ENCODE measurements at regions not wholly inside any gene's neighbourhood (a gene's known extent, or its start where the extent isn't known, plus 50 kb on each side); places are given as distances from the start of the nearest gene placed in this dataset.
A peak's percentile ranks its signal among the peaks of the same experiment; 100 is the strongest.
"Not testable (repeated sequence)": the region's sequence is repeated elsewhere in the genome, so short reads cannot be mapped to it uniquely, and the experiment has no call there.

- Histone ChIP-seq H3K9me2 (replicated peaks; ENCODE audit: insufficient read depth, low read length) (no peaks in the 10 kb centered on the region), H3K4me3 (ENCODE audit: low read length) (no peak overlapping the region), H3K36me3 (ENCODE audit: insufficient read depth, low read length) (no peaks in the 10 kb centered on the region), H3K9ac (ENCODE audit: low read length) (no peak overlapping the region), H3K27ac (ENCODE audit: low read length) (no peak overlapping the region), H2AFZ (ENCODE audit: low read length) (no peak overlapping the region), H4K20me1 (ENCODE audit: insufficient read depth, low read depth, low read length) (no peaks in the 10 kb centered on the region), H3K9me3 (ENCODE audit: low read length) (no peaks in the 10 kb centered on the region), H3K27me3 (ENCODE audit: low read length) (no peaks in the 10 kb centered on the region), H3K4me1 (ENCODE audit: low read length) (no peaks in the 10 kb centered on the region), H3K79me2 (ENCODE audit: low read length) (no peaks in the 10 kb centered on the region), H3K4me2 (ENCODE audit: low read depth, low read length, poor library complexity, severe bottlenecking) (no peak overlapping the region)
- no peak for DNase-seq
Measured at GRCh38 chr1:5727871-5728643, 264.2 kb downstream of the NPHP4 start.

GRCh38 chr1:5727191-5727590 lies 265.0 kb downstream of the NPHP4 start:
- no peak overlapping the region for H3K4me3 ChIP-seq (ENCODE audit: low read length)
- H4K20me1 ChIP-seq (ENCODE audit: insufficient read depth, low read depth, low read length) = no peaks in the 10 kb centered on the region
- no peaks in the 10 kb centered on the region for H3K79me2 ChIP-seq (ENCODE audit: low read length)
- H3K9ac ChIP-seq (ENCODE audit: low read length) = no peak overlapping the region
- H3K27me3 ChIP-seq (ENCODE audit: low read length) = no peaks in the 10 kb centered on the region
- H3K4me1 ChIP-seq (ENCODE audit: low read length) = no peaks in the 10 kb centered on the region
- H3K36me3 ChIP-seq (ENCODE audit: insufficient read depth, low read length) = no peaks in the 10 kb centered on the region
- no peak for DNase-seq
- no peak overlapping the region for H3K4me2 ChIP-seq (ENCODE audit: low read depth, low read length, poor library complexity, severe bottlenecking)
- no peaks in the 10 kb centered on the region for H3K9me3 ChIP-seq (ENCODE audit: low read length)
- H3K9me2 ChIP-seq (replicated peaks; ENCODE audit: insufficient read depth, low read length) = no peaks in the 10 kb centered on the region
- H2AFZ ChIP-seq (ENCODE audit: low read length) = no peak overlapping the region
- H3K27ac ChIP-seq (ENCODE audit: low read length) = no peak overlapping the region

DNA sequence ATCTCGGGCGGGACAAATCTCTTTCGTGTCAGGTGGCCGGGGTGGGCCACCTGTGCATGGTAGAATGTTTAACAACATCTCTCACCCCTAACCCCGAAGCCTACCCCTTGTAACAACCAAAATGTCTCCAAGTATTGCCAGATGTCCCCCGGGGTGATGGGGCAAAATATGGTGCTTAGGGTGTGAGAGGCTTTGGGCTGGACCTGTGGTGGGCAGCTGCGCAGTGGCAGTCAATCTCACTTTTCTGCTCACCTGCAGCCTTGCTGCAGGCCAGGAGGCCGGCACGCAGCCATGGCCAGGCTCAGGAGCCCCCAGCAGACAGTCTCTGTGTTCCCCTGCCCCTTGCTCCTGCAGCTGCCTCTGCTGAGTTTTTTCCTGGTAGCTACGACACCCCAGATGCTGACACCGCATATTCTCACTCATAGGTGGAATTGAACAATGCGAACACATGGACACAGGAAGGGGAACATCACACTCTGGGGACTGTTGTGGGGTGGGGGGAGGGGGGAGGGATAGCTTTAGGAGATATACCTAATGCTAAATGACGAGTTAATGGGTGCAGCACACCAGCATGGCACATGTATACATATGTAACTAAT lies 265.5 kb downstream of the NPHP4 start:
- H3K4me3 ChIP-seq (ENCODE audit: low read length); H3K9me2 ChIP-seq (replicated peaks; ENCODE audit: insufficient read depth, low read length); DNase-seq; H2AFZ ChIP-seq (ENCODE audit: low read length); H3K36me3 ChIP-seq (ENCODE audit: insufficient read depth, low read length); H3K9ac ChIP-seq (ENCODE audit: low read length); H3K27me3 ChIP-seq (ENCODE audit: low read length); H3K27ac ChIP-seq (ENCODE audit: low read length); H3K4me2 ChIP-seq (ENCODE audit: low read depth, low read length, poor library complexity, severe bottlenecking); H3K4me1 ChIP-seq (ENCODE audit: low read length); H4K20me1 ChIP-seq (ENCODE audit: insufficient read depth, low read depth, low read length); H3K9me3 ChIP-seq (ENCODE audit: low read length); H3K79me2 ChIP-seq (ENCODE audit: low read length): not testable (repeated sequence)

- H3K4me3 ChIP-seq (ENCODE audit: low read length) = no peak overlapping the region
- H4K20me1 ChIP-seq (ENCODE audit: insufficient read depth, low read depth, low read length) = no peaks in the 10 kb centered on the region
- H3K9ac ChIP-seq (ENCODE audit: low read length) = no peak overlapping the region
- H3K36me3 ChIP-seq (ENCODE audit: insufficient read depth, low read length) = no peaks in the 10 kb centered on the region
- H3K79me2 ChIP-seq (ENCODE audit: low read length) = no peaks in the 10 kb centered on the region
- no peak overlapping the region for H3K27ac ChIP-seq (ENCODE audit: low read length)
- no peak overlapping the region for H2AFZ ChIP-seq (ENCODE audit: low read length)
- no peaks in the 10 kb centered on the region for H3K27me3 ChIP-seq (ENCODE audit: low read length)
- DNase-seq = no peak
- H3K4me2 ChIP-seq (ENCODE audit: low read depth, low read length, poor library complexity, severe bottlenecking) = no peak overlapping the region
- H3K9me3 ChIP-seq (ENCODE audit: low read length) = no peaks in the 10 kb centered on the region
- H3K4me1 ChIP-seq (ENCODE audit: low read length) = no peaks in the 10 kb centered on the region
- H3K9me2 ChIP-seq (replicated peaks; ENCODE audit: insufficient read depth, low read length) = no peaks in the 10 kb centered on the region
Measured at GRCh38 chr1:5725855-5726585, 266.2 kb downstream of the NPHP4 start.

- Histone ChIP-seq H4K20me1 (ENCODE audit: insufficient read depth, low read depth, low read length) (no peaks in the 10 kb centered on the region), H2AFZ (ENCODE audit: low read length) (no peak overlapping the region), H3K27ac (ENCODE audit: low read length) (no peak overlapping the region), H3K4me3 (ENCODE audit: low read length) (no peak overlapping the region), H3K9me2 (replicated peaks; ENCODE audit: insufficient read depth, low read length) (no peaks in the 10 kb centered on the region), H3K27me3 (ENCODE audit: low read length) (no peaks in the 10 kb centered on the region), H3K36me3 (ENCODE audit: insufficient read depth, low read length) (no peaks in the 10 kb centered on the region), H3K9ac (ENCODE audit: low read length) (no peak overlapping the region), H3K4me2 (ENCODE audit: low read depth, low read length, poor library complexity, severe bottlenecking) (no peak overlapping the region), H3K79me2 (ENCODE audit: low read length) (no peaks in the 10 kb centered on the region), H3K4me1 (ENCODE audit: low read length) (no peaks in the 10 kb centered on the region), H3K9me3 (ENCODE audit: low read length) (no peaks in the 10 kb centered on the region)
- DNase-seq = no peak
Measured at GRCh38 chr1:5725406-5725805, 266.8 kb downstream of the NPHP4 start.

GRCh38 chr1:5724847-5725246 lies 267.4 kb downstream of the NPHP4 start:
- Histone ChIP-seq H4K20me1 (ENCODE audit: insufficient read depth, low read depth, low read length) (no peaks in the 10 kb centered on the region), H2AFZ (ENCODE audit: low read length) (no peak overlapping the region), H3K27ac (ENCODE audit: low read length) (no peak overlapping the region), H3K4me3 (ENCODE audit: low read length) (no peak overlapping the region), H3K27me3 (ENCODE audit: low read length) (no peaks in the 10 kb centered on the region), H3K4me2 (ENCODE audit: low read depth, low read length, poor library complexity, severe bottlenecking) (no peak overlapping the region), H3K4me1 (ENCODE audit: low read length) (no peaks in the 10 kb centered on the region), H3K9ac (ENCODE audit: low read length) (no peak overlapping the region), H3K9me2 (replicated peaks; ENCODE audit: insufficient read depth, low read length) (no peaks in the 10 kb centered on the region), H3K36me3 (ENCODE audit: insufficient read depth, low read length) (no peaks in the 10 kb centered on the region), H3K9me3 (ENCODE audit: low read length) (no peaks in the 10 kb centered on the region), H3K79me2 (ENCODE audit: low read length) (no peaks in the 10 kb centered on the region)
- no peak for DNase-seq

GRCh38 chr1:5722635-5723164 lies 269.5 kb downstream of the NPHP4 start:
- no peaks in the 10 kb centered on the region for H3K9me2 ChIP-seq (replicated peaks; ENCODE audit: insufficient read depth, low read length)
- H3K4me3 ChIP-seq (ENCODE audit: low read length) = no peak overlapping the region
- no peak overlapping the region for H2AFZ ChIP-seq (ENCODE audit: low read length)
- no peaks in the 10 kb centered on the region for H3K79me2 ChIP-seq (ENCODE audit: low read length)
- no peak overlapping the region for H3K27ac ChIP-seq (ENCODE audit: low read length)
- H3K27me3 ChIP-seq (ENCODE audit: low read length) = no peaks in the 10 kb centered on the region
- H3K9me3 ChIP-seq (ENCODE audit: low read length) = no peaks in the 10 kb centered on the region
- H3K4me2 ChIP-seq (ENCODE audit: low read depth, low read length, poor library complexity, severe bottlenecking) = no peak overlapping the region
- no peaks in the 10 kb centered on the region for H3K4me1 ChIP-seq (ENCODE audit: low read length)
- no peak for DNase-seq
- H4K20me1 ChIP-seq (ENCODE audit: insufficient read depth, low read depth, low read length) = no peaks in the 10 kb centered on the region
- H3K36me3 ChIP-seq (ENCODE audit: insufficient read depth, low read length) = no peaks in the 10 kb centered on the region
- no peak overlapping the region for H3K9ac ChIP-seq (ENCODE audit: low read length)

DNA sequence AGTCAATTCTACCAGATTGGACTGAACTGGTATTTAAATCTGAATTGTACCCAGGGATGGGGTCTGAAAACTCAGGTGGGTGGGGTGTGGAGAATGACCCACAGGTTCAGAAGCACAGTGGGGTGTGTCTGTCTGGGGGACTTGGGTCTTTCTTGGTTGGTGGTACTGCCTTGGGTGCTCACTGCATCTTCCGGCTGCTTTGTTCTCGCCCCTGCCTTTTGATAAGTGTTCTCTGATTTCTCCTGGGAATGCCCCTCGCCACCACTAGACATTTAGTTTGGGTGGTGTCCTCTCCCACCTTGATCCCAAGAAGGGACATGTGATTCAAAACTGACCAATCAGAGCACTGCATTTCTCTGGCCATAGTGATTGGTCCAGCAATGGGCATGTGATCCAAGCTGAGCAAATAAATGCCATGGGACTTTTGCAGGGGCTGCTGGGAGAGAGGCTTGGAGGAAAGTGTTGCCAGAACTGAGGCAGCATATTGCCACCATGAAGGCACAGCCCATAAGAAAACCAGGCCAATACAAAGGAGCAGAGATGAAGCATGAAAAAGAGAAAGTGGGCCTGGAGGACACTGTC lies 270.5 kb downstream of the NPHP4 start:
- DNase-seq = peak; percentile 53
- H3K9me2 ChIP-seq (replicated peaks; ENCODE audit: insufficient read depth, low read length) = no peaks in the 10 kb centered on the region
- H3K79me2 ChIP-seq (ENCODE audit: low read length) = no peaks in the 10 kb centered on the region
- H3K4me1 ChIP-seq (ENCODE audit: low read length) = 0 out of 2 replicates have a peak, but pooled peaks cover 3% of the 10 kb centered on the region
- H4K20me1 ChIP-seq (ENCODE audit: insufficient read depth, low read depth, low read length) = no peaks in the 10 kb centered on the region
- no peaks in the 10 kb centered on the region for H3K9me3 ChIP-seq (ENCODE audit: low read length)
- no peak overlapping the region for H3K9ac ChIP-seq (ENCODE audit: low read length)
- H3K27ac ChIP-seq (ENCODE audit: low read length) = no peak overlapping the region
- H3K4me3 ChIP-seq (ENCODE audit: low read length) = no peak overlapping the region
- H3K27me3 ChIP-seq (ENCODE audit: low read length) = no peaks in the 10 kb centered on the region
- no peak overlapping the region for H2AFZ ChIP-seq (ENCODE audit: low read length)
- H3K36me3 ChIP-seq (ENCODE audit: insufficient read depth, low read length) = no peaks in the 10 kb centered on the region
- no peak overlapping the region for H3K4me2 ChIP-seq (ENCODE audit: low read depth, low read length, poor library complexity, severe bottlenecking)

All from Karpas-422 (cell line).